GM13977 (cell line): ENCODE measurements at regions not wholly inside any gene's neighbourhood (a gene's known extent, or its start where the extent isn't known, plus 50 kb on each side); places are given as distances from the start of the nearest gene placed in this dataset.

Source experiments
- DNase-seq: peaks from one replicate; pipeline ENCODE4 v3.0.0; 2012; ENCODE audit warnings: low spot score
- CTCF ChIP-seq: IDR thresholded peaks from 2 replicates; pipeline ENCODE4 v1.5.1; 2012; ENCODE audit warnings: mild to moderate bottlenecking, control low read depth; ENCODE audit not compliant: insufficient read depth; ENCODE audit errors: extremely low read depth, missing control alignments
- in situ Hi-C: fragments of 300-500 bp; cut with MboI; formaldehyde crosslinking; loops from one replicate; pipeline ENCODE4 v1.12.0; 2022; ENCODE audit warnings: low sequenced_read_pairs, low pct_unique_long_range_greater_than_20kb, mixed read lengths, inconsistent platforms; ENCODE audit not compliant: unreplicated experiment

GRCh38 chr10:126722726-126723125 is 52.2 kb upstream of the C10orf90 start:
- no peak for DNase-seq
- no peak for TF ChIP-seq CTCF
- in situ Hi-C loops: no loop called here

GRCh38 chr10:126723226-126723625 is 52.7 kb upstream of the C10orf90 start:
- no peak for DNase-seq
- TF ChIP-seq CTCF: no peak
- in situ Hi-C loops: no loop called here

GRCh38 chr10:126729314-126729870 is 58.9 kb upstream of the C10orf90 start:
- DNase-seq: no peak
- in situ Hi-C loops: no loop called here
- TF ChIP-seq CTCF: no peak

GRCh38 chr10:126730856-126731609 is 60.5 kb upstream of the C10orf90 start:
- TF ChIP-seq CTCF: no peak
- in situ Hi-C loops: no loop called here
- no peak for DNase-seq

GRCh38 chr10:126731610-126731990 is 61.1 kb upstream of the C10orf90 start:
- in situ Hi-C loops: no loop called here
- no peak for TF ChIP-seq CTCF
- DNase-seq: no peak

GRCh38 chr10:126732308-126732707 is 61.8 kb upstream of the C10orf90 start:
- in situ Hi-C loops: no loop called here
- TF ChIP-seq CTCF: no peak

More at GRCh38 chr10:126732308-126732707, 61.8 kb upstream of the C10orf90 start:
- DNase-seq: no peak
